SK-MEL-5 (cell line): ENCODE measurements at regions not wholly inside any gene's neighbourhood (a gene's known extent, or its start where the extent isn't known, plus 50 kb on each side); places are given as distances from the start of the nearest gene placed in this dataset.

ENCODE experiments used
- DNase-seq: peaks from one replicate; pipeline ENCODE4 v3.0.0-alpha.2; 2016; ENCODE audit warnings: low read depth, low spot score
- in situ Hi-C: cut with HindIII; loops from 2 replicates; pipeline ENCODE4 v1.10.0; 2016; ENCODE audit warnings: low sequenced_read_pairs, high pct_unique_total_duplicates, low pct_unique_long_range_greater_than_20kb

DNA sequence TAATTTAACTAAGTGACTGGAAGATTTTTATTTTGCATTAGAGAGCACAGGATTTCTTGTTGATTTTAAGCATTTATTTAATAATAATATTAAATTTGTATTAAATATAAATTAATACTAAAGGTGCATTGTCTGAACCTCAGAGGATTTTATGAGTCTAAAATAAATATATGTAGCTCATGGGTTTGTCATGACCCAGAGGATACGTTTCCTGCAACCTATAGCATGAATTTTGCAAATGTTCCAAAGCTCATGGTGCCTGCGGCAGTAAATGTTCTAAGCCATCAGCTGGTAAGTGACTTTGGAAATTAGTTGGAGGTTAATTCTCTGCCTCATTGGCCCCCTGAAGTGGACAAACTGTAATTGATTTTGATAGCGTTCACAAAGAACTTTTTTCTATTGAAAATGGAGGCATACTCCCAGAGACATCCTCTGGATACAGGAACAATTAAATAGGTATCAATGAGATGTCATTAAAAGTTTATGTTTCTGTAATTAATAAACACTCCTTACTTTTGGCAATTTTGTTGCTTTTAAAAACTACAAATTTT is 397.4 kb downstream of the ANKRD7 start:
- in situ Hi-C loops = no loop called here
- DNase-seq = no peak

DNA sequence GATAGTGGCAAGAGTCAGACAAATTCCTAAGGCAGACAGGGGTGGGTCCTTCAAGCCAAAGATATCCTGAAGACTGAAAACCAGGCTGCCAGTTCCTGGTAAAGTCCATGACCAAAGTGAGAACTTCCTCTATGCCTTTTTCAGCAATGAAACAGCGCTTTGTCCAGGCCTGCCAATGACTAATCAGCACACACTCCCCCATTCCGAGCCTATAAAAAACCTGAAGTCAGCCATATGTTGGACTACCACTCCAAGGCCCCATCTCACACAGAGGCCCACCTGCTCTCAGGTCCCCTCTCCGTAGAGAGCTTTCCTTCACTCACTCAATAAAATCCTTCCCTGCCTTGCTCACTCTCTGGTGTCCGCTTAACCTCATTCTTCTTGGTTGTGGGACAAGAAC is 402.2 kb downstream of the ANKRD7 start:
- in situ Hi-C loops = no loop called here
- DNase-seq = peak; percentile 47

DNA sequence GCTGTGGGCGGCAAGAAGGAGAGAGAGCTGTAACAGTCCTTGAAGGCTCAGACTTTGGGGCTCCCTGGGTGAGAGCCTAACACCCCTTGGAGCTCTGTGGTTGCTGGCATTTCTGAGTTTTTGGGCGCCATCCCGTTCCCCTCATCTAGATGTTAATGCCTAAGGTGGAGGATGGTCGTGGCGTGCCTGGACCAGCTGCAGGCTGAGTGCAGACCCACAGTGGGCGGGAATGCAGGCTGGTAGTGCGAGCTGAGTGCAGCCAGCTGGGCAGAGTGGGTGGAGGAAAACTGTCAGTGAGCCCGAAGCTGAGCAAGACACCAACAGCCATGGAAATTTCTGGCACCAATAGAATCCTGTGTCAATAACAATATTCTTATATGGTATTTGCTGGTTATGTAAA is 403.0 kb downstream of the ANKRD7 start:
- no peak for DNase-seq
- in situ Hi-C loops = no loop called here

GRCh38 chr7:118629898-118630438 is 405.5 kb downstream of the ANKRD7 start:
- DNase-seq = no peak
- in situ Hi-C loops = no loop called here

- in situ Hi-C loops = no loop called here
- no peak for DNase-seq
These were observed 417.9 kb downstream of the ANKRD7 start for GRCh38 chr7:118642396-118642795.

- in situ Hi-C loops = no loop called here
- DNase-seq = no peak
These were observed 419.8 kb downstream of the ANKRD7 start for GRCh38 chr7:118644346-118644745.

- peak; percentile 20 for DNase-seq
These were observed 423.5 kb downstream of the ANKRD7 start for GRCh38 chr7:118648002-118648401.

DNA sequence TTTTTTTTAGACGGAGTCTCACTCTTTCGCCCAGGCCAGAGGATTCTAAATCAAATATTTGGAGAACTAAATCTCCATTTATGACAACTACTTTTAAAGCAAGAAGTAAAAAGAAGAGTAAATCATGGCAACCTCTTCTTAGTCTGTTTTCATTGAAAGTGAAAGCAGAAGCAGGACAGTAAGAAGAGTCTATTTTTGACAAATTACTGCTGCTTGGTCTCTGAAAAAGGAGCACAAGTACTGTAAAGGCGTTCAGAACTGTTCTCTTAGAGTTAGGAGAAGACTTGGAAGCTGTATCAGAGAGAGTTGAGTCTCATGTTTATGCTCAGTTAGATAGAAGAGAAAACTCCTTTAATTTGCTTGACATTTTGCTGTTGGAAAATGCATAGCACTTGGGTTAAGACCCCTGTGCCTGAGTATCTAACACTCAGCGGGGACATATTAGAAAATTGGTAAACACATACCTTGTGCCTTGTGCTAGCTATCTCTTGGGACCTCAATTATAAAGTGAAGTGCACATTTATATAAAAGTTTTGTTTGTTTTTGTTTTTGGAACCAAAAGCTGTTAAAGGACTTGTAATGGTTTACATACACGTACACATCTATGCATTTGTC is 433.0 kb downstream of the ANKRD7 start:
- in situ Hi-C loops = no loop called here
- DNase-seq = no peak

More at GRCh38 chr7:118648002-118648401, 423.5 kb downstream of the ANKRD7 start:
- in situ Hi-C loops = no loop called here

GRCh38 chr7:118662266-118662665 is 437.8 kb downstream of the ANKRD7 start:
- in situ Hi-C loops = no loop called here
- no peak for DNase-seq

DNA sequence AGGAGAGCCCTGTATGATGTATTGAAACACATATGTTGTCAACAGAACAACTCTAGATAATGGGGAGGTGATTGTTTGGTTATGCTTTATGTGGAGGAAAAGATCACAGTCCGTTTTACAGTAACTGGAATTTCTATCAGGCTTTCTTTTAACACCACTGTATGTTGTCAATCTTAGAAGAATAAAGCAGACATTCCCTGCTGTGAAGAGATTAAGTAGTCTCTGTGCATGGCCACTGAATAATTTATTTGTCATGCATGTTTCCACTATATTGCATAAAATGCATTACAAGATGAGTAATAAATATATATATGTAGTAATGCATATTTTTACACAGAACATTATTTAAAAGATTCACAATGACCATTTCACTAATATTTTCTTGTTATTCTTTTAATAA is 440.0 kb downstream of the ANKRD7 start:
- in situ Hi-C loops = no loop called here
- no peak for DNase-seq

DNA sequence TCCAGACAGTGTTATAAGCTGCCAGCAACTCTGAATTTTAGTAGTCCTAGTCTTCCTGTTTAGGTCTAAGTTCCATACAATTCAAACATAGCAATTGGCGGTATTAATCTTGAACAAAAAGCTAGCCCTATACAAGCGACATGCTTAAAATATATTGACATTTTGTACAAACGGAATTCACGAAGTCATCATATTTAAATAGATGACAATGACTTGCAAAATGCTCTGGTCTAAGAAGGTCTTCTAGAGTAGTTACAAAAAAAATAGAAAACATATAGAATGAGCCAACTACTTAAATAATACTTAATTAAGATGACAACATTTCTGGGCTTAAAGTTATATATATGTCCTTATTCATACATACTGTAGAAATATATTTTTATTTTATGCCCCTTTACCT is 446.6 kb downstream of the ANKRD7 start:
- in situ Hi-C loops = no loop called here
- no peak for DNase-seq

GRCh38 chr7:118684796-118685195 is 460.3 kb downstream of the ANKRD7 start:
- no peak for DNase-seq
- in situ Hi-C loops = no loop called here

- no peak for DNase-seq
- in situ Hi-C loops = no loop called here
These were observed 464.9 kb downstream of the ANKRD7 start for GRCh38 chr7:118689403-118689802.

DNA sequence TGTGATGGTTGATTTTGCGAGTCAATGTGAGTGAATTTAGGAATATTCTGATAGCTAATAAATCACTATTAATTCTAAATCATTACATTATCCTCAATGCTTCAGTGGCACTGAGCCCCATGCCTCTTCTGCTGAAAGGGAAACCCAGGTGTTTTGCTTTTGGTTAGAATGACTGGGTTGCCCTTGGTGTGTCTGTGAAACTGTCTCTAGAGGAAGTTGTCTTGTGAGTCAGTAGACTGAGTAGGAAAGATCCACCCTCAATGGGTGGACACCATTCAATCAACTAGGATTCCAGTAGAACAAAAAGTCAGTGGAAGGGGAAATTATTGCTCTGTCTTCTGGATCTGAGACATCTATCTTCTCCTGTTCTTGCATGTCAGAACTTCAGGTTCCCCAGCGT is 472.4 kb downstream of the ANKRD7 start:
- in situ Hi-C loops = no loop called here
- no peak for DNase-seq

- DNase-seq = no peak
- in situ Hi-C loops = no loop called here
These were observed 474.7 kb downstream of the ANKRD7 start for GRCh38 chr7:118699222-118699621.

DNA sequence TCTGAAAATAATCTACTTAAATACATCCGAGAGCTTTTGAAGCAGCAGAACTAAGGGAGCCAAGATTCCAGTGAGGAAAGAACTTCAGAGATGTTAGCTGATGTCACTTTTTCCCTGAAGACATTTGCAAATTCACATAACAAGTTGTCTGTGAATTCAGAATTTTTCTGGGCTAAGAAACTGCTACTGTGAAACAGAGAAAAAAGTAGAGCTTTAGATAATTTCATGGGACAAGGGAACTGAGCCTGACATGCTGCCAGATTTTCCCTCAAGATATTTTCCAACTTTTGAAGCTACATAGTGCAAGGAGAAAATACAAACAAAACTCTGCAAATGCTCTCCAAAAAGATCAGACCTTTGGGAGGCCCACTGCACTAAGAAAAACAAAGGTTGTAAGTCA is 484.2 kb downstream of the ANKRD7 start:
- in situ Hi-C loops = no loop called here
- DNase-seq = no peak

GRCh38 chr7:118711688-118712087 is 487.2 kb downstream of the ANKRD7 start:
- DNase-seq = no peak
- in situ Hi-C loops = no loop called here

DNA sequence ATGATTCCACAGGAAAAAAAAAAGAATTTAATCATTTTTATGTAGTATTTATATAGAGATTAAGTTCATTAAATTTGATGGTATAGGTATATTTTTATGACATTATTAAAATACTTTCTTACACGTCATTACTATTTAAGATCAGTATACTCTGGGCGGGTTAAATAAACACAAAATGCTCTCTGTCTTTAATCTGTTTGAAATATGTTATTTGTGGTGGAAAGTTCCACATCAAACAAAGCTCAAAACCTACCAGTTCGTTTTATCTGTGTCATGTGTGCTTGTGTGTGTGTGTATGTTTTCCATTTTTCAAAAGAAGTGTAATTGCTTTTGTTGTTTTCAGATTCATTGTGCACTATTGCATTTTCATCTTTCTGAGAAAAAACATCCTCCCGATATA is 488.5 kb downstream of the ANKRD7 start:
- in situ Hi-C loops = no loop called here
- DNase-seq = no peak

- in situ Hi-C loops = no loop called here
- DNase-seq = no peak
These were observed 496.1 kb downstream of the ANKRD7 start for GRCh38 chr7:118720632-118721031.
